Prostate gland (tissue), 2 donors: ENCODE measurements at regions not wholly inside any gene's neighbourhood (a gene's known extent, or its start where the extent isn't known, plus 50 kb on each side); places are given as distances from the start of the nearest gene placed in this dataset.

Experiments
- DNase-seq: peaks from one replicate; pipeline ENCODE4 v3.0.0-alpha.2; 2019; ENCODE audit warnings: low spot score
- H3K27ac ChIP-seq, 2 donors: fragments of 200-600 bp; sonication (generic); 2 replicates each; pipeline ENCODE4 v1.5.1; 2017 to 2019
- H3K27me3 ChIP-seq: fragments of 200-600 bp; sonication (generic); replicated peaks from 2 replicates; pipeline ENCODE4 v1.5.1; 2019; ENCODE audit not compliant: insufficient read depth
- H3K36me3 ChIP-seq, 2 donors: fragments of 200-600 bp; sonication (generic); 1 replicate in 1 of 2; 2 replicates in 1 of 2; pipeline versions ENCODE4 v1.5.1 to v1.8.1; 2017 to 2019
- H3K4me1 ChIP-seq: fragments of 200-600 bp; sonication (generic); replicated peaks from 2 replicates; pipeline ENCODE4 v1.5.1; 2019
- H3K4me3 ChIP-seq, 2 donors: fragments of 200-600 bp; sonication (generic); 2 replicates each; pipeline ENCODE4 v1.5.1; 2017 to 2019
- H3K9me3 ChIP-seq: fragments of 200-600 bp; sonication (generic); 2 replicates; pipeline ENCODE4 v1.5.1; 2017
- POLR2A ChIP-seq: fragments of 450-650 bp; IDR thresholded peaks from one replicate; pipeline ENCODE4 v1.6.1; 2016; ENCODE audit warnings: antibody characterized with exemption, mild to moderate bottlenecking
- POLR2AphosphoS5 ChIP-seq: sonication (generic); formaldehyde crosslinking; IDR thresholded peaks from one replicate; pipeline ENCODE4 v1.6.1; 2017; ENCODE audit warnings: antibody characterized with exemption
- WGBS: methylation state at CpG from one replicate; pipeline ENCODE4 v1.1.5; 2018; 5-methylcytosine and 5-hydroxymethylcytosine counted together
- intact Hi-C: fragments of 100-400 bp; cut with DNase I; formaldehyde crosslinking; loops from one replicate; pipeline ENCODE4 v1.14.2; 2022
- TF ChIP-seq, protein P1 (sequence below), 4 experiments: fragments of 200-600 bp in 2 of 4; fragments of 450-650 bp in 2 of 4; sonication (generic) in 2 of 4; IDR thresholded peaks; 1 replicate in 3 of 4; 2 replicates in 1 of 4; pipeline ENCODE4 v1.5.1; 2016 to 2019; ENCODE audit warnings: antibody characterized with exemption in 4 of 4, mild to moderate bottlenecking in 2 of 4, moderate library complexity in 2 of 4

DNA sequence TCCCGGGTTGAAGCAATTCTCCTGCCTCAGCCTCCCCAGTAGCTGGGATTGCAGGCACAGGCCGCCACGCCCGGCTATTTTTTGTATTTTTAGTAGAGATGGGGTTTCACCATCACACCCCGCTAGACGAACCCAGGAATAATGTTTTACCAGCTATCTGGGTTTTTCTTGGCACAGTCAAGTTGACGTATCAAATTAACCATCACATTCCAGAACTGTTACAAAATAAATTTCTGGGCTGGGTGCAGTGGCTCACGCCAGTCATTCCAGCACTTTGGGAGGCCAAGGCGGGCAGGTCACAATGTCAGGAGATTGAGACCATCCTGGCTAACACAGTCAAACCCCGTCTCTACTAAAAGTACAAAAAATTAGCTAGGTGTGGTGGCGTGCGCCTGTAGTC is 501.2 kb downstream of the SHISA9 start:
- Histone ChIP-seq H3K4me3 (no peak overlapping the region), H3K9me3 (no peaks in the 10 kb centered on the region), H3K4me1 (no peaks in the 10 kb centered on the region), H3K27me3 (no peaks in the 10 kb centered on the region), H3K27ac (no peak overlapping the region), H3K36me3 (no peaks in the 10 kb centered on the region)
- DNase-seq = no peak
- intact Hi-C loops = no loop called here
- 87% methylated on average over 12 of the region's 12 CpGs for WGBS
- TF ChIP-seq POLR2A (no peak), POLR2AphosphoS5 (no peak)
- TF ChIP-seq, protein P1, sequence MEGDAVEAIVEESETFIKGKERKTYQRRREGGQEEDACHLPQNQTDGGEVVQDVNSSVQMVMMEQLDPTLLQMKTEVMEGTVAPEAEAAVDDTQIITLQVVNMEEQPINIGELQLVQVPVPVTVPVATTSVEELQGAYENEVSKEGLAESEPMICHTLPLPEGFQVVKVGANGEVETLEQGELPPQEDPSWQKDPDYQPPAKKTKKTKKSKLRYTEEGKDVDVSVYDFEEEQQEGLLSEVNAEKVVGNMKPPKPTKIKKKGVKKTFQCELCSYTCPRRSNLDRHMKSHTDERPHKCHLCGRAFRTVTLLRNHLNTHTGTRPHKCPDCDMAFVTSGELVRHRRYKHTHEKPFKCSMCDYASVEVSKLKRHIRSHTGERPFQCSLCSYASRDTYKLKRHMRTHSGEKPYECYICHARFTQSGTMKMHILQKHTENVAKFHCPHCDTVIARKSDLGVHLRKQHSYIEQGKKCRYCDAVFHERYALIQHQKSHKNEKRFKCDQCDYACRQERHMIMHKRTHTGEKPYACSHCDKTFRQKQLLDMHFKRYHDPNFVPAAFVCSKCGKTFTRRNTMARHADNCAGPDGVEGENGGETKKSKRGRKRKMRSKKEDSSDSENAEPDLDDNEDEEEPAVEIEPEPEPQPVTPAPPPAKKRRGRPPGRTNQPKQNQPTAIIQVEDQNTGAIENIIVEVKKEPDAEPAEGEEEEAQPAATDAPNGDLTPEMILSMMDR (IDR thresholded peaks at IDR 0.05) = no peak

DNA sequence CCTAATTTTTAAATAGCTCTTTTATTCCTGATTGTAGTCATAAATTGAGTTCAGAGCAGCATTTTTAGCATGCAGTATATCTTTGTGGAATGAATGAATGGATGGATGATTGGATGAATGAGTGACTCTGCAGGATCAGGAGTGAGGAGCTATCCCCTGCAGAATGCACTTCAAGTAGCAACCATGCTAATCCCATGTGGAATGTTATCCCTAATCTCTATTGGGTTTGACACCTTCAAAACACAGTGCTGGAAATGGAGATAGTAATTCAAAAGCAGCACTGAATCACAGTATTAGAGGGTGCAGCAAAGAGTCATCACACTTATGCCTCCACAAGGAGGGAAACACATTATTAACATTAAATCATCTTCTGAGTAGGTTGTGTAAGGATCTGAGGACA is 501.9 kb downstream of the SHISA9 start:
- Histone ChIP-seq H3K36me3 (no peaks in the 10 kb centered on the region), H3K9me3 (no peaks in the 10 kb centered on the region), H3K4me1 (no peaks in the 10 kb centered on the region), H3K27me3 (no peaks in the 10 kb centered on the region), H3K4me3 (no peak overlapping the region), H3K27ac (no peak overlapping the region)
- TF ChIP-seq POLR2AphosphoS5 (no peak), POLR2A (no peak)
- TF ChIP-seq, protein P1 (IDR thresholded peaks at IDR 0.05) = no peak
- intact Hi-C loops = no loop called here
- no peak for DNase-seq

DNA sequence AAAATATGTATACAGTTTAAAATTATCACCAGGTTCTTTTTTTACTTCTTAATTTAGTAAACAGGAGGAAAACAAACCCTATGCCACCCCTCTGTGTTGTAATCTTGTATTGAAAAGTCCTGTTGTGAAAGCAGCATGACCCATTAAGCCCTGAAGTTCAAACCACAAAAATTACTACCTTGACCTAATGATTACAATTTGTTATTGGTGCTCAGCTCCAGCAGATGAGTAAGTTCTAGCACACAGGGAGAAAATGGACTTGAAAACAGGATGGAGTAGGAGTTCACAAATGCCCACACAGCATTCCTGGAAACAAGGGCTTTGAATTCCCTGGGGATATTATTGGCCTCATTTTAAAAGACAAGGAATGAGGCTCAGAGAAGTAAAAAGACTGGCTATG is 505.8 kb upstream of the ERCC4 start:
- Histone ChIP-seq H3K27me3 (no peaks in the 10 kb centered on the region), H3K27ac (no peak overlapping the region), H3K9me3 (no peaks in the 10 kb centered on the region), H3K4me1 (no peaks in the 10 kb centered on the region), H3K36me3 (no peaks in the 10 kb centered on the region), H3K4me3 (no peak overlapping the region)
- TF ChIP-seq POLR2A = no peak
- TF ChIP-seq POLR2AphosphoS5 = no peak
- TF ChIP-seq, protein P1 (IDR thresholded peaks at IDR 0.05) = no peak
- intact Hi-C loops = no loop called here
- DNase-seq = no peak

DNA sequence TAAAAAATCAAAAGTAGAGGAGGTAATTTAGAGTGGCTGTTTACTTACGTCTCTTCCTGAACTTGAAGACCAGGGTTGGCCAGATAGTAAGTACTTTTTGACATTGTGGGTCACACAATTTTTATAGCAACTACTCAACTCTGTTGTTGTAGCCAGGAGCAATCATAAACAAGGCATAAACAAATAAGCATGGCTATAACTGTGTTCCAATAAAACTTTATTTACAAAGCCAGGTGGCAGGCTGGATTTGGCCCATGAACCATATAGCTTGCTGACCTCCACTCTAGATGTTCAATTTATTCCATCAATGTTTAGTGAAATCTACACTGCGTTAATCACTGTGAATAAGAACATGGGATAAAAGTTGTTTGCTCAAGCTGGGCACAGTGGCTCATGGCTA is 500.4 kb upstream of the ERCC4 start:
- Histone ChIP-seq H3K36me3 (no peaks in the 10 kb centered on the region), H3K27ac (no peak overlapping the region), H3K27me3 (no peaks in the 10 kb centered on the region), H3K9me3 (no peaks in the 10 kb centered on the region), H3K4me3 (no peak overlapping the region), H3K4me1 (no peaks in the 10 kb centered on the region)
- TF ChIP-seq POLR2AphosphoS5 (no peak), POLR2A (no peak)
- TF ChIP-seq, protein P1 (IDR thresholded peaks at IDR 0.05) = no peak
- WGBS = 72% methylated on average over 2 of the region's 2 CpGs
- intact Hi-C loops = no loop called here
- no peak for DNase-seq

DNA sequence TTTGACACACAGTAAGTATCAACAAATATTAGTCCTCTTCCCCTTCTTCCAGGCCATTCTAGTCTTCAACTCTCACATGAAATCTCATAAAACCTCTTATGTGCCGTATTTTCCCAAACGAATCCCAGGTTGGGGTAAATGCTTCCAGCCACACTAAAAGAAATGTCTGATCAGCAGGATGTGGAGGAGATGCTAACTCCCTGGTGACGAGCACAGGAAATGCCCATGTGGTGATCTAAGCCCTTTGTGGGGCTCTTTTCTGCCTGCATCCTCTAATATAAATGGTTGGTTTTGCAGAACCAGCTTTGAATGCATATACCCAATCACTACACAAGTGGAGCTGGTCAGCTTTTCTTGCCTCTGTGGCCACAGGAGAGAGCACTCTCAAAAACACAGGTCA is 498.2 kb upstream of the ERCC4 start:
- TF ChIP-seq POLR2AphosphoS5 = no peak
- TF ChIP-seq, protein P1 (IDR thresholded peaks at IDR 0.05) = no peak
- TF ChIP-seq POLR2A = no peak
- no peaks in the 10 kb centered on the region for H3K4me1 ChIP-seq
- no peak for DNase-seq
- H3K9me3 ChIP-seq = no peaks in the 10 kb centered on the region
- H3K36me3 ChIP-seq = no peaks in the 10 kb centered on the region
- intact Hi-C loops = no loop called here
- H3K4me3 ChIP-seq = no peak overlapping the region
- no peaks in the 10 kb centered on the region for H3K27me3 ChIP-seq
- H3K27ac ChIP-seq = no peak overlapping the region
- 34% methylated on average over 3 of the region's 3 CpGs for WGBS
